HG03521 (cell line): ENCODE measurements at regions not wholly inside any gene's neighbourhood (a gene's known extent, or its start where the extent isn't known, plus 50 kb on each side); places are given as distances from the start of the nearest gene placed in this dataset.

ENCODE experiments used
- ATAC-seq: cut with Tn5 transposase; IDR thresholded peaks from one replicate; pipeline ENCODE4 v1.9.1; 2021; ENCODE audit warnings: mild to moderate bottlenecking, moderate library complexity; ENCODE audit not compliant: unreplicated experiment

- ATAC-seq = no peak
Measured at GRCh38 chr5:74205767-74206578, 434.6 kb downstream of the ENC1 start.

- peak; percentile 47 for ATAC-seq
Measured at GRCh38 chr5:74201334-74202081, 439.0 kb downstream of the ENC1 start.

DNA sequence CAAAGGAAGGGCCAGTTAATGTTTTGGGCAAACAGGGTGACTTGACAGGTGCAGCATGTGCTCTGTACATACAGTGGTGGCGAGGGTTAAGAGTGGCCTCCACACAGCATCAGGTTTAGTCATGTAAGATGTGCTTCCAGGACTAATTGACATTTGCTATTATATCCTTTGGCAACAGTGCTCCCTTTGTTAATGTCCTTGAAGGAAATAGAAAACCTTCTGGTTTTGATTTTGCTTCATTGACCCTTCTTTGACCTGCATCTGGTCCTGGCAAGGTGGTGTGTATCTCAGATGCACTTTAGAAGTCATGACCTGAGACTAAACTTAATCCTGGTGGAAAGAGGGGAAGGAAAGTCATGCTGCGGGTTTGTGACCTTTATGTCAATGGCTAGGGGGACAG is 440.0 kb downstream of the ENC1 start:
- no peak for ATAC-seq

- no peak for ATAC-seq
Measured at GRCh38 chr5:74199436-74200210, 440.9 kb downstream of the ENC1 start.

DNA sequence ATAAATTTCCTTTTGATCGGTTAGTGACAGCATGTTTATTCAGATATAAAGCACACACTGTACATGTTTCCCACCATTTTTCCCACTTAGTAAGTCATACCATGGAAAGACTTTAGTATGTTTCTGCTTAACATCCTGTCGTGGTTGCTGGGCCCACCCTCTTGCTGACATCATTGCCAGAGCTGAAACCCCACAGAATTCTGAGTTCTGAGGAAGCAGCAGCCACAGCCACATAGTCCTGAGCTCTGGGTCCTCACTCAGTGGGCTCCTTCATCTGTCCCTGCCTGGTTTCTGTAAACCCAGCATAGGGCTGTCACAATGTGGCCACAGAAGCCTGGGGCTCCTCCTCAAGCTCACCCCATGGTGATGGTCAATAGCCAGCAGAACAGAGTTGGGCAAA is 441.5 kb downstream of the ENC1 start:
- no peak for ATAC-seq

DNA sequence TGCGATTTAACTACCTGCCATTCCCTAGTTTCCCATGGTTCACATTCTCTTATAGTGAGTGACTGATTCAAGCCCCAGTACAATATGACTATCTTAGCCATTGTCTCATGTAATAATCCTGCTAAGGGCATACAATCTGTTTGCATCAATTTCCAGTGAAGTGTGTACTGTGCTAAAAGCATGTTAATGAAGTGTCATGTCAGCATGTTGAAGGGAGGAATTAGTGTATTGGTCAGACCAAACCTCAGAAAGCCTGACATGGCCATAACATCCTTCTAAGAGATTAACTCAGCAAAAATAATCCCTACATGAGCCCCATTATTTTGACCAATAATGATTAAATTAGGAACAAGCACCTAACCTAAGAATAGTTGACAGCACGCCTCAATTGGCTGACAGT is 442.4 kb downstream of the ENC1 start:
- no peak for ATAC-seq

- peak; percentile 58 for ATAC-seq
Measured at GRCh38 chr5:74196233-74196632, 444.3 kb downstream of the ENC1 start.

DNA sequence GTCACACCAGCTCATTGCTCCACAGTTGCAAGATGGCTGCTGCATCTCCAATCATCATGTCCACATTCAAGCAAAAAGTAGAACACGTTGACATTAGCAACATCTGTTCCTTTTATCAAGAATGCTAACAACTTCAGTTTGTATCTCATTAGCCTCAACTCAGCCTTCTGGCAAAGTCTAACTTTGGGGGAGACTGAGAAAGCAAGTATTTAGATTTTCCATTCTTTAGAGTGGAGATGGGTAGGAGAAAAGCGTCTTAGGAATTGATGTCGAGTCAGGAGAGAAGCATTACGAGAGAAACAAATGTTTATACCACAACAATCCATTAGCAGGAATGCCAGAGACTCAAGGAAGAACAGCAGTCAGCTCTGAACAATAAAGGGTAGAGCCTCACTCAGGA is 446.3 kb downstream of the ENC1 start:
- ATAC-seq = no peak

GRCh38 chr5:74192606-74193299 is 447.8 kb downstream of the ENC1 start:
- no peak for ATAC-seq

GRCh38 chr5:74188351-74189105 is 452.0 kb downstream of the ENC1 start:
- no peak for ATAC-seq

DNA sequence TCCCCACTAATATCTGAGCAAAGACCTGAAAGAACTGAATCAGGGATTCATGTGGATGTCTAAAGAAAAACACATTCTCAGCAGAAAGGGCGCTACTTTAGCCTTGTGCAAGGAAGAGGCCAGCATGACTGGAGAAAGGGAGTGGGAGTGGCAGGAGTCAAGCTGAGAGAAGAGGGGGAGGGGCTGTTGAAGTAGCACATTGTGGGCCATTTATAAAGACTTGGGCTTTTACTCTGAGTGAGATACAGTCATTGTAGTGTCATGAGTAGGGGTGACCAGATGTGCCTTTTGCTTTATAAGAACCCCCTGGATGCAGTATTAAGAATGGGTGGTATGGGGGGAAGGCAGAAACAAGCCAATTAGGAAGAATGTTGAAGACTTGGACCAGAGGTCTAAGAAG is 452.8 kb downstream of the ENC1 start:
- no peak for ATAC-seq

DNA sequence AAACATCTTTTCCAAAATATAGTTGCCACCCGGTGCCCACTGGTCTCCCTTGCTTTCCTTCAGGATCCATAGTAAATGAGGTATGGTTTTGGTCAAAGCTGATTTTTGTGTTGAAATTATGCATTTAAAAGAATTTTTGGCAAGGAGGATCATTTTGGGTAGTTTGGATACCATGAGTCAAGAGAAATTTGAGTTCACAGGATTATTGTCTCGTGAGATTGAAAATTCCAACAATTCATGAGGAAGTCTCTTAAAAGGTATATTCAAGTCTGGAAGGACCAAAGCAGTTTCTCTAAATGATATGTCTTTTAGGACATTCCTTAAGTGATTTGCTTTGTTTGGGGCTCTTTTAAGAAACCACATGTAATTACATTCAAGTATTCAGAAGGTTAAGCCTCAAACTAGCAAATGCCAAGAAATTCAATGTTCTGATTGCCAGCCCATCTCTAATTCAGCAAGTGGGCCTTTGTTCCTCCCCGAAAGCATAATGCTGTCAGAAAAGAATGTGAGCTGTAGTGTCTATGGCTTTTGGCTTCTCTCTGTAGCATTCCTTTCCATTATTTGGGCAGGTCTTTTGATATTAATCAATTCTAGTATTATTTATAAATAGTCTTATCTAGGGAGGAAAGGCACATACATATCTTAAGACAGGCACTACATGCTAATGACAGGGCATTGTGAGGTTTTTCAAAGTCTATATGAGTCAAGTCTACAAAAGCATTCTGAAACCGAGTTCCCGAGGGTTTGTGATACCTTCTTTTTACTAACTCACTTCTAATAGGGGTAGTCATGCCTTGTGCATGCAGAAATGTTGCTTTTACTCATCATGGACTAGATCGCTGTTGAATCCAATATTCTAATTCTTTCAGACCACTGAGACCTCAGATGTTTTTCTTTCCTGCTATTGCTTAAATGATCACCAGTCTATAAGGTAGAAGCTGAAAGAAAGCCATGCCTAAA is 453.9 kb downstream of the ENC1 start:
- ATAC-seq = no peak

DNA sequence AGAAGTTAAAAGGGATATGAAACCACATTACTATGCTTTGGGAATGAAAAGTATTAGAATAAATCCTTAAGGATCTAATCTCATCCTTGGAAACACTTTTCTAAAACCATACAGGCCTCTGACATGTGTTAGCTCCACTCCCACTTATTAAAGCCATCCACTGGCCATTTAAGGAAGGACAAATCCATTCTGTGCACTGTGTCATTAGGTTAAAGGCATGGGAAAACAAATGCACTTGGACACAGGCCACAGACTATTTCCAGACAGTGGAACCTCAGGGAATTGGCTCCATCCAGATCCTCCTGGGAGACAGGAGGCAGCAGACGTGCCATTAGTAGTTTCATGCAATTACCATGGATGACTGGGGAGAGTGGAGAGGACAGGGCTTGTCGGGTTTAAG is 454.9 kb downstream of the ENC1 start:
- no peak for ATAC-seq

DNA sequence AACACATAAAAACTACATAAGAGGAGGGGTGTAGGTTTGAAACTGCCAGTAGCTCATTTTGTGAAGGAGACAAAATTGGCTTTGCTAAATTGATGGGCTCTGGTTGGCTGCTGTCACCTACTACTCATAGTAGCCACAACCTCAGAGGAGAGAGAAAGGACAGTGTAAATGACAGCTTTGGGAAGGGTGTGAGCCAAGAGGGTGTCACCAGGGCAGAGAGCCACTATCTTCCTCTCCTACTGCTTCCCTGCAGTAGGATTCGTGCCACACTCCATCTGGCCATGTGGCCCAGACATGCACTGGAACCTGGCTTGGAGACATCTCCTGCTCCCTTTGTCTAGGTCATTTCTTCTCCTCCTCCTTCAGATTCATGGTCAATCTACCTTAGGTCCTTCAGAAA is 455.9 kb downstream of the ENC1 start:
- no peak for ATAC-seq

DNA sequence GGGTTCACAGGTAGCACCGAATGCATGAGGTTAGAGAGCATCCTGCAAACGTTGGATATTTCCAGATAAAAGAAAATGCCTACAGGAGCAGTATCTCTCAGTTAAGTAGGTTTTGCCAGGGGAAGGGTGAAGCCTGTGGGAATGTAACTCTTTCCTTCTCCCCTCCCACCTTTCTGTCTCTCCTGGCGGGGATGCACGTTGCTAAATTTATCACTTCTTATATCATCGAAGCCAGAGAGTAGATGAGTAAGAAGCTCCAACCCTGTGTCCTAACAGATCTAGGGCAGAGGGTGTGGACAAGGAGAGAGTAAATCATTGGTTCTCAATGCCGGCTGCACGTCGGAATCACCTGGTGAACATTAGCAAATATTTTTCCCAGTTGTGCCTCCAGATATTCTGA is 457.5 kb downstream of the ENC1 start:
- no peak for ATAC-seq

- no peak for ATAC-seq
Measured at GRCh38 chr5:74182603-74183002, 457.9 kb downstream of the ENC1 start.

GRCh38 chr5:74179701-74180100 is 460.8 kb downstream of the ENC1 start:
- no peak for ATAC-seq

DNA sequence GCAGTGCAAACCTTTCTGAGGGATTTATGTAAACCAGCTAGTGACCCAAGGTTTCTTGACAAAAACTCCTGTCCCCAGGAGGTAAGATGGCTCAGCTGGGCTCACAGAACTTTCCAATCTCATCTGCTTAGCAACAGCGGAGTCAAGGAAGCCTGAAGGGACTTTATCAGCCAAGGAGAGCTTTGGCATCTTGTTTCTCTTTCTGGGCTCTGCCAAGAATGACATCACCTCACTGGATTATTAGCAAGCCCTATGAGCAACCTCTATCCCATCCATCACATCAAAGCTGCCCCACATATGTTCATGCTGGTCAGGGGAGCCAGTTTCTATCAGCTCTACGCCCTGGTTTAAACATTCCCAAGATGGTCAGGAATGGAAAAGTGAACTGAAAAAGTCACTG is 461.3 kb downstream of the ENC1 start:
- ATAC-seq = no peak

GRCh38 chr5:74177961-74178360 is 462.6 kb downstream of the ENC1 start:
- no peak for ATAC-seq
